SK-N-SH (cell line): ENCODE measurements at regions not wholly inside any gene's neighbourhood (a gene's known extent, or its start where the extent isn't known, plus 50 kb on each side); places are given as distances from the start of the nearest gene placed in this dataset.
"Not testable (repeated sequence)": the region's sequence is repeated elsewhere in the genome, so short reads cannot be mapped to it uniquely, and the experiment has no call there.

ENCODE experiments used
- CTCF ChIA-PET: fragments of 300-600, 350-600 bp; formaldehyde crosslinking; extraction: SDS; loops from one replicate; lab custom pipeline; 2021; lab: Yijun Ruan, JAX
- POLR2A ChIA-PET: fragments of 350-600 bp; sonication (Branson Sonifier 250); formaldehyde crosslinking; extraction: SDS; loops from one replicate; lab custom pipeline; 2020; ENCODE audit warnings: antibody characterized with exemption, inconsistent platforms; lab: Yijun Ruan, JAX
- DNase-seq: peaks from one replicate; pipeline ENCODE4 v3.0.0; 2012
- H2AFZ ChIP-seq: fragments of 200-600 bp; sonication (generic); 2 replicates; pipeline ENCODE4 v1.8.1; 2016; ENCODE audit warnings: antibody characterized with exemption, mild to moderate bottlenecking, low read depth
- H3F3A ChIP-seq: fragments of 200-600 bp; sonication (generic); replicated peaks from 2 replicates; pipeline ENCODE3; 2016; ENCODE audit warnings: antibody characterized with exemption, mild to moderate bottlenecking; ENCODE audit not compliant: insufficient read depth
- H3K27ac ChIP-seq, 2 experiments: fragments of 200-500 bp in 1 of 2; fragments of 200-600 bp in 1 of 2; sonication (Bioruptor generic) in 1 of 2; sonication (generic), shearing (Covaris generic) in 1 of 2; 2 replicates each; pipeline versions ENCODE4 v1.5.1 to v1.6.1; 2014 to 2016; ENCODE audit warnings: low read depth in 2 of 2, inconsistent platforms in 1 of 2, low read length in 1 of 2, mild to moderate bottlenecking in 1 of 2, mixed read lengths in 1 of 2
- H3K27me3 ChIP-seq: fragments of 200-600 bp; sonication (generic), shearing (Covaris generic); 2 replicates; pipeline ENCODE4 v1.6.1; 2016; ENCODE audit warnings: mixed run types; ENCODE audit not compliant: insufficient read depth
- H3K36me3 ChIP-seq, 2 experiments: fragments of 200-500 bp in 1 of 2; fragments of 200-600 bp in 1 of 2; sonication (Bioruptor generic) in 1 of 2; sonication (generic) in 1 of 2; replicated peaks in 1 of 2; 2 replicates each; pipeline versions ENCODE3 to v1.5.1; 2014 to 2016; ENCODE audit warnings: low read length in 1 of 2, mild to moderate bottlenecking in 1 of 2; ENCODE audit not compliant: insufficient read depth in 2 of 2, control insufficient read depth in 1 of 2
- H3K4me1 ChIP-seq, 2 experiments: fragments of 200-500 bp in 1 of 2; fragments of 200-600 bp in 1 of 2; sonication (Bioruptor generic) in 1 of 2; sonication (generic), shearing (Covaris generic) in 1 of 2; 2 replicates each; pipeline versions ENCODE4 v1.5.1 to v1.6.1; 2014 to 2016; ENCODE audit warnings: low read depth in 1 of 2, low read length in 1 of 2, mixed run types in 1 of 2; ENCODE audit not compliant: insufficient read depth in 2 of 2, control insufficient read depth in 1 of 2
- H3K4me2 ChIP-seq: fragments of 200-600 bp; sonication (generic), shearing (Covaris generic); 2 replicates; pipeline ENCODE4 v1.6.1; 2017; ENCODE audit warnings: mixed run types
- H3K4me3 ChIP-seq, 2 experiments: fragments of 200-500 bp in 1 of 2; fragments of 200-600 bp in 1 of 2; sonication (Bioruptor generic) in 1 of 2; sonication (generic), shearing (Covaris generic) in 1 of 2; 2 replicates each; pipeline versions ENCODE4 v1.5.1 to v1.8.1; 2014 to 2016; ENCODE audit warnings: low read depth in 2 of 2, inconsistent platforms in 1 of 2, low read length in 1 of 2, mild to moderate bottlenecking in 1 of 2, mixed read lengths in 1 of 2, moderate library complexity in 1 of 2
- H3K79me2 ChIP-seq: fragments of 200-600 bp; sonication (generic); 2 replicates; pipeline ENCODE4 v1.8.1; 2017; ENCODE audit warnings: mild to moderate bottlenecking; ENCODE audit not compliant: insufficient read depth
- H3K9ac ChIP-seq: fragments of 200-600 bp; sonication (generic); 2 replicates; pipeline ENCODE4 v1.6.1; 2017; ENCODE audit warnings: mixed run types
- H3K9me2 ChIP-seq: fragments of 200-600 bp; sonication (generic); 2 replicates; pipeline ENCODE4 v1.6.1; 2017; ENCODE audit warnings: mixed run types
- H3K9me3 ChIP-seq: fragments of 200-600 bp; sonication (generic); 2 replicates; pipeline ENCODE4 v1.6.1; 2017; ENCODE audit warnings: mixed run types, mild to moderate bottlenecking, moderate library complexity
- H4K20me1 ChIP-seq: fragments of 200-600 bp; sonication (generic); 2 replicates; pipeline ENCODE4 v1.6.1; 2017; ENCODE audit warnings: mild to moderate bottlenecking, mixed run types; ENCODE audit not compliant: insufficient read depth
- EZH2phosphoT487 ChIP-seq: fragments of 200-600 bp; sonication (generic); IDR thresholded peaks from 2 replicates; pipeline ENCODE4 v1.6.1; 2017; ENCODE audit warnings: low read depth, mixed run types, mild to moderate bottlenecking, antibody characterized with exemption, moderate library complexity, borderline replicate concordance
- FOXM1 ChIP-seq: IDR thresholded peaks from 2 replicates; pipeline ENCODE4 v1.4.0; 2012; ENCODE audit warnings: low read depth, mild to moderate bottlenecking
- MAX ChIP-seq: IDR thresholded peaks from 2 replicates; pipeline ENCODE4 v1.4.0; 2012; ENCODE audit warnings: low read depth
- SMC3 ChIP-seq: IDR thresholded peaks from 2 replicates; pipeline ENCODE4 v1.6.1; 2012; ENCODE audit warnings: low read depth, low read length, improper control_type of control experiment
- TEAD4 ChIP-seq: IDR thresholded peaks from 2 replicates; pipeline ENCODE4 v1.4.0; 2012; ENCODE audit warnings: mild to moderate bottlenecking, borderline replicate concordance; ENCODE audit not compliant: insufficient read depth
- YY1 ChIP-seq: IDR thresholded peaks from 2 replicates; pipeline ENCODE4 v1.4.0; 2012; ENCODE audit warnings: low read depth, mild to moderate bottlenecking
- WGBS: methylation state at CpG from one replicate; pipeline ENCODE4 v1.1.6; 2017; ENCODE audit warnings: low lambda C conversion rate; 5-methylcytosine and 5-hydroxymethylcytosine counted together
- TF ChIP-seq, protein P1 (sequence below): IDR thresholded peaks from 2 replicates; pipeline ENCODE4 v1.4.0; 2012; ENCODE audit warnings: low read depth, borderline replicate concordance
- TF ChIP-seq, protein P2 (sequence below): fragments of 200-600 bp; sonication (generic); IDR thresholded peaks from 2 replicates; pipeline ENCODE4 v1.6.1; 2017; ENCODE audit warnings: antibody characterized with exemption, mild to moderate bottlenecking, moderate library complexity
- TF ChIP-seq, protein P3 (sequence below): fragments of 150-350 bp; IDR thresholded peaks from 2 replicates; pipeline ENCODE4 v1.6.1; 2017; ENCODE audit warnings: antibody characterized with exemption, low read length, low read depth, borderline replicate concordance

DNA sequence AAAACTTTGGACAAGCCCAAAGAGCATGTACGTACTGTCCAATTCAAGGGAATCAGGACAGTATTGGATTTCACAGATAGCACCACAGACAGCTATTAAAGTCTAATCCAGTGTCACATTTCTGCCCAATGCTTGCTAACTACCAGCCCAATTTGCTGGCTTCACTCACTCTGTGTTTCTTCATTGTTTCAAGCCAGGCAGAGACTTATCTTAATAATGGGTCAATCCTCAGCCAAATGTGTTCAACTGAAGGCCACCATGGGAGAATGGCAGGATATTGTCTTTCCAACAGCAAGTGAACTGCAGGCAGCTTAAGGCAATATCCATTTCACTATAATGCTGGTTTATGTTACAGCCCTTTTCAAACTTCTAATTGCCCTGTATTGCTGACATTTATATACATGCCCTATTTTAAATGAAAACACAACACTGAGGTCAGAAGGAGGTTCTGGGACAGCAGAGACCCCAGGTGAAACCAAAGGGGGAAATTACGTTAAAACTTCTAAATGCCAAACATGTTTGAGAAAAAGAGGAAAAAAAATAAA is 142.1 kb upstream of the RSPO3 start (continued):
- no peak for TF ChIP-seq MAX
- no peak for TF ChIP-seq YY1
- TF ChIP-seq TEAD4: no peak
- TF ChIP-seq, protein P1, sequence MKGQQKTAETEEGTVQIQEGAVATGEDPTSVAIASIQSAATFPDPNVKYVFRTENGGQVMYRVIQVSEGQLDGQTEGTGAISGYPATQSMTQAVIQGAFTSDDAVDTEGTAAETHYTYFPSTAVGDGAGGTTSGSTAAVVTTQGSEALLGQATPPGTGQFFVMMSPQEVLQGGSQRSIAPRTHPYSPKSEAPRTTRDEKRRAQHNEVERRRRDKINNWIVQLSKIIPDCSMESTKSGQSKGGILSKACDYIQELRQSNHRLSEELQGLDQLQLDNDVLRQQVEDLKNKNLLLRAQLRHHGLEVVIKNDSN: no peak
- no peak for TF ChIP-seq EZH2phosphoT487
- no peak for TF ChIP-seq FOXM1
- TF ChIP-seq, protein P2, sequence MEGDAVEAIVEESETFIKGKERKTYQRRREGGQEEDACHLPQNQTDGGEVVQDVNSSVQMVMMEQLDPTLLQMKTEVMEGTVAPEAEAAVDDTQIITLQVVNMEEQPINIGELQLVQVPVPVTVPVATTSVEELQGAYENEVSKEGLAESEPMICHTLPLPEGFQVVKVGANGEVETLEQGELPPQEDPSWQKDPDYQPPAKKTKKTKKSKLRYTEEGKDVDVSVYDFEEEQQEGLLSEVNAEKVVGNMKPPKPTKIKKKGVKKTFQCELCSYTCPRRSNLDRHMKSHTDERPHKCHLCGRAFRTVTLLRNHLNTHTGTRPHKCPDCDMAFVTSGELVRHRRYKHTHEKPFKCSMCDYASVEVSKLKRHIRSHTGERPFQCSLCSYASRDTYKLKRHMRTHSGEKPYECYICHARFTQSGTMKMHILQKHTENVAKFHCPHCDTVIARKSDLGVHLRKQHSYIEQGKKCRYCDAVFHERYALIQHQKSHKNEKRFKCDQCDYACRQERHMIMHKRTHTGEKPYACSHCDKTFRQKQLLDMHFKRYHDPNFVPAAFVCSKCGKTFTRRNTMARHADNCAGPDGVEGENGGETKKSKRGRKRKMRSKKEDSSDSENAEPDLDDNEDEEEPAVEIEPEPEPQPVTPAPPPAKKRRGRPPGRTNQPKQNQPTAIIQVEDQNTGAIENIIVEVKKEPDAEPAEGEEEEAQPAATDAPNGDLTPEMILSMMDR: no peak
- TF ChIP-seq, all 33 proteins: peak for 0

DNA sequence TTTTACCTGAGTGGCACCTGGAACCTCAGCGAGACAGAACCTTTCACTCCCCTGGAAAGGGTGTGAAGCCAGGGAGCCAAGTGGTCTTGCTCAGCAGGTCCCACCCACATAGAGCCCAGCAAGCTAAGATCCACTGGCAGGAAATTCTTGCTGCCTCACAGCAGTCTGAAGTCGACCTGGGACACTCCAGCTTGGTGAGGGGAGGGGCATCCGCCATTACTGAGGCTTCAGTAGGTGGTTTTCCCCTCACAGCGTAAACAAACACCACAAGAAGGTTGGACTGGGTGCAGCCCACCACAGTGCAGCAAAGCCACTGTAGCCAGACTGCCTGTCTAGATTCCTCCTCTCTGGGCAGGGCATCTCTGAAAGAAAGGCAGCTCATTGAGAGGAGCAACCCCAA is 134.7 kb upstream of the RSPO3 start:
- no peak for DNase-seq
- H3F3A ChIP-seq: no peaks in the 10 kb centered on the region
- no peaks in the 10 kb centered on the region for H3K9me3 ChIP-seq
- H3K4me3 ChIP-seq: no peak overlapping the region
- ChIA-PET CTCF (no interaction called here), POLR2A (no interaction called here)
- no peaks in the 10 kb centered on the region for H3K79me2 ChIP-seq
- H3K27ac ChIP-seq: no peak overlapping the region
- no peaks in the 10 kb centered on the region for H3K9me2 ChIP-seq
- no peaks in the 10 kb centered on the region for H3K27me3 ChIP-seq
- H3K9ac ChIP-seq: no peak overlapping the region
- H2AFZ ChIP-seq: no peak overlapping the region
- H3K4me2 ChIP-seq: no peak overlapping the region
- TF ChIP-seq, protein P3, sequence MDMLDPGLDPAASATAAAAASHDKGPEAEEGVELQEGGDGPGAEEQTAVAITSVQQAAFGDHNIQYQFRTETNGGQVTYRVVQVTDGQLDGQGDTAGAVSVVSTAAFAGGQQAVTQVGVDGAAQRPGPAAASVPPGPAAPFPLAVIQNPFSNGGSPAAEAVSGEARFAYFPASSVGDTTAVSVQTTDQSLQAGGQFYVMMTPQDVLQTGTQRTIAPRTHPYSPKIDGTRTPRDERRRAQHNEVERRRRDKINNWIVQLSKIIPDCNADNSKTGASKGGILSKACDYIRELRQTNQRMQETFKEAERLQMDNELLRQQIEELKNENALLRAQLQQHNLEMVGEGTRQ: no peak
- TF ChIP-seq FOXM1 (no peak), SMC3 (no peak)
- no peaks in the 10 kb centered on the region for H3K36me3 ChIP-seq
- no peaks in the 10 kb centered on the region for H3K4me1 ChIP-seq
- no peaks in the 10 kb centered on the region for H4K20me1 ChIP-seq
- WGBS: 20% methylated on average over 4 of the region's 4 CpGs

DNA sequence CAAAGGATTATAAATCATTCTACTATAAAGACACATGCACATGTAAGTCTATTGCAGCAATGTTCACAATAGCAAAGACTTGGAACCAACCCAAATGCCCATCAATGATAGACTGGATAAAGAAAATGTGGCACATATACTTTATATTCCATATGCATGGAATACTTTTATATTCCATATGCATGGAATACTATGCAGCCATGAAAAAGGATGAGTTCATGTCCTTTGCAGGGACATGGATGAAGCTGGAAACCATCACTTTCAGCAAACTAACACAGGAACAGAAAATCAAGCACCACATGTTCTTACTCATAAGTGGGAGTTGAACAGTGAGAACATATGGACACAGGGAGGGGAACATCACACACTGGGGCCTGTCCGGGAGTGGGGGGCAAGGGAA is 130.3 kb upstream of the RSPO3 start:
- H4K20me1 ChIP-seq, DNase-seq, H3K36me3 ChIP-seq, H3K79me2 ChIP-seq, H3K4me2 ChIP-seq, H3K27ac ChIP-seq, H3K9me2 ChIP-seq, H3K4me3 ChIP-seq, POLR2A ChIA-PET, H2AFZ ChIP-seq, H3K27me3 ChIP-seq, H3F3A ChIP-seq, CTCF ChIA-PET, H3K9ac ChIP-seq, H3K4me1 ChIP-seq, H3K9me3 ChIP-seq: not testable (repeated sequence)
- 5% methylated on average over 1 of the region's 1 CpG for WGBS
